ENCODE measurements at regions not wholly inside any gene's neighbourhood (a gene's known extent, or its start where the extent isn't known, plus 50 kb on each side); places are given as distances from the start of the nearest gene placed in this dataset.

GRCh38 chr2:380772-381171 is 92.9 kb upstream of the ALKAL2 start:
- Histone ChIP-seq H3K27me3 (ENCODE audit: insufficient read depth, low read depth) (no peaks in the 10 kb centered on the region), H3K36me3 (ENCODE audit: low read depth) (no peaks in the 10 kb centered on the region), H3K9me2 (ENCODE audit: insufficient read depth) (no peaks in the 10 kb centered on the region), H3K4me1 (replicated peaks; ENCODE audit: insufficient read depth) (peaks cover 14% of the 10 kb centered on the region), H3K79me2 (ENCODE audit: low read depth) (no peaks in the 10 kb centered on the region), H2AFZ (no peak overlapping the region), H3K9me3 (ENCODE audit: insufficient read depth, low read depth) (peaks cover 12% of the 10 kb centered on the region), H3F3A (ENCODE audit: insufficient read depth, low read depth) (peaks cover 5% of the 10 kb centered on the region; the same call in 1 of the 2 replicates), H3K4me2 (no peak overlapping the region), H3K4me3 (no peak overlapping the region), H4K20me1 (ENCODE audit: insufficient read depth) (no peaks in the 10 kb centered on the region), H3K27ac (no peak overlapping the region)
- no TSS peak for BruUV-seq (replicated peaks)
- CTCF ChIA-PET: no interaction called here
- POLR2A ChIA-PET (ENCODE audit: unreplicated experiment): no interaction called here
- no peak for DNase-seq
- no peak for TF ChIP-seq EZH2 (IDR thresholded peaks at IDR 0.05; ENCODE audit: low read depth)
- TF ChIP-seq, protein P1, sequence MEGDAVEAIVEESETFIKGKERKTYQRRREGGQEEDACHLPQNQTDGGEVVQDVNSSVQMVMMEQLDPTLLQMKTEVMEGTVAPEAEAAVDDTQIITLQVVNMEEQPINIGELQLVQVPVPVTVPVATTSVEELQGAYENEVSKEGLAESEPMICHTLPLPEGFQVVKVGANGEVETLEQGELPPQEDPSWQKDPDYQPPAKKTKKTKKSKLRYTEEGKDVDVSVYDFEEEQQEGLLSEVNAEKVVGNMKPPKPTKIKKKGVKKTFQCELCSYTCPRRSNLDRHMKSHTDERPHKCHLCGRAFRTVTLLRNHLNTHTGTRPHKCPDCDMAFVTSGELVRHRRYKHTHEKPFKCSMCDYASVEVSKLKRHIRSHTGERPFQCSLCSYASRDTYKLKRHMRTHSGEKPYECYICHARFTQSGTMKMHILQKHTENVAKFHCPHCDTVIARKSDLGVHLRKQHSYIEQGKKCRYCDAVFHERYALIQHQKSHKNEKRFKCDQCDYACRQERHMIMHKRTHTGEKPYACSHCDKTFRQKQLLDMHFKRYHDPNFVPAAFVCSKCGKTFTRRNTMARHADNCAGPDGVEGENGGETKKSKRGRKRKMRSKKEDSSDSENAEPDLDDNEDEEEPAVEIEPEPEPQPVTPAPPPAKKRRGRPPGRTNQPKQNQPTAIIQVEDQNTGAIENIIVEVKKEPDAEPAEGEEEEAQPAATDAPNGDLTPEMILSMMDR (conservative IDR thresholded peaks at IDR 0.05): no peak
- intact Hi-C loops (cut with micrococcal nuclease; ENCODE audit: unreplicated experiment): no loop called here

DNA sequence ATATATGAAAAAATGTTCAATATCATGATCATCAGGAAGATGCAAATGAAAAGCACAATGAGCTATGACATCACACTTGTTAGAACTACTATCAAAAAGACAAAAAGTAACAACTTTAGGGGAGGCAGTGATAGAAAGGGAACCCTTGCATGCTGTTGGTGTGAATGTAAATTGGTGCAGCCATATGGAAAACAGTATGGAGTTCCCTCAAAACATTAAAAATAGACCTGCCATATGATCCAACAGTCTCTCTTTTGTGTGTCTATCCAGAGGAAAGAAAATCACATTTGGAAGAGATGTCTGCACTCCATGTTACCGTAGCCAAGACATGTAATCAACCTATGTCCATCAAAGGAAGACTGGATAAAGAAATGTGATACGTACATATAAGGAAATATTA is 92.3 kb upstream of the ALKAL2 start:
- H3K27ac ChIP-seq: no peak overlapping the region
- H3K36me3 ChIP-seq (ENCODE audit: low read depth): no peaks in the 10 kb centered on the region
- no peak overlapping the region for H2AFZ ChIP-seq
- POLR2A ChIA-PET (ENCODE audit: unreplicated experiment): no interaction called here
- no peaks in the 10 kb centered on the region for H3K27me3 ChIP-seq (ENCODE audit: insufficient read depth, low read depth)
- no peaks in the 10 kb centered on the region for H4K20me1 ChIP-seq (ENCODE audit: insufficient read depth)
- intact Hi-C loops (cut with micrococcal nuclease; ENCODE audit: unreplicated experiment): no loop called here
- H3K79me2 ChIP-seq (ENCODE audit: low read depth): no peaks in the 10 kb centered on the region
- H3K9me2 ChIP-seq (ENCODE audit: insufficient read depth): no peaks in the 10 kb centered on the region
- no peak for DNase-seq
- no peak overlapping the region for H3K4me2 ChIP-seq
- TF ChIP-seq, protein P1 (conservative IDR thresholded peaks at IDR 0.05): no peak
- TF ChIP-seq EZH2 (IDR thresholded peaks at IDR 0.05; ENCODE audit: low read depth): no peak
- peaks cover 5% of the 10 kb centered on the region; the same call in 1 of the 2 replicates for H3F3A ChIP-seq (ENCODE audit: insufficient read depth, low read depth)
- H3K4me1 ChIP-seq (replicated peaks; ENCODE audit: insufficient read depth): peaks cover 14% of the 10 kb centered on the region
- H3K9me3 ChIP-seq (ENCODE audit: insufficient read depth, low read depth): peaks cover 12% of the 10 kb centered on the region
- CTCF ChIA-PET: no interaction called here
- no peak overlapping the region for H3K4me3 ChIP-seq
- no TSS peak for BruUV-seq (replicated peaks)

GRCh38 chr2:379778-380177 is 91.9 kb upstream of the ALKAL2 start:
- POLR2A ChIA-PET (ENCODE audit: unreplicated experiment): no interaction called here

More at GRCh38 chr2:379778-380177, 91.9 kb upstream of the ALKAL2 start:
- Histone ChIP-seq H3K36me3 (ENCODE audit: low read depth) (no peaks in the 10 kb centered on the region), H3K27ac (no peak overlapping the region), H3K79me2 (ENCODE audit: low read depth) (no peaks in the 10 kb centered on the region), H3K4me2 (no peak overlapping the region), H3K4me1 (replicated peaks; ENCODE audit: insufficient read depth) (peaks cover 14% of the 10 kb centered on the region), H2AFZ (no peak overlapping the region), H3K9me2 (ENCODE audit: insufficient read depth) (no peaks in the 10 kb centered on the region), H3K9me3 (ENCODE audit: insufficient read depth, low read depth) (peaks cover 12% of the 10 kb centered on the region), H4K20me1 (ENCODE audit: insufficient read depth) (no peaks in the 10 kb centered on the region), H3F3A (ENCODE audit: insufficient read depth, low read depth) (peaks cover 5% of the 10 kb centered on the region; the same call in 1 of the 2 replicates), H3K27me3 (ENCODE audit: insufficient read depth, low read depth) (no peaks in the 10 kb centered on the region), H3K4me3 (no peak overlapping the region)
- CTCF ChIA-PET: no interaction called here
- TF ChIP-seq, protein P1 (conservative IDR thresholded peaks at IDR 0.05): no peak
- TF ChIP-seq EZH2 (IDR thresholded peaks at IDR 0.05; ENCODE audit: low read depth): no peak
- DNase-seq: no peak
- intact Hi-C loops (cut with micrococcal nuclease; ENCODE audit: unreplicated experiment): no loop called here
- no TSS peak for BruUV-seq (replicated peaks)
